ENCODE measurements at regions not wholly inside any gene's neighbourhood (a gene's known extent, or its start where the extent isn't known, plus 50 kb on each side); places are given as distances from the start of the nearest gene placed in this dataset.

GRCh38 chr5:170173227-170173626 is 59.6 kb upstream of the C5orf58 start:
- no peak for TF ChIP-seq CTCF (IDR thresholded peaks at IDR 0.05; ENCODE audit: low read depth, low read length)
- no peak for TF ChIP-seq EZH2phosphoT487 (IDR thresholded peaks at IDR 0.05; ENCODE audit: low read depth)
